IPS DF 6.9 (cell line): ENCODE measurements at regions not wholly inside any gene's neighbourhood (a gene's known extent, or its start where the extent isn't known, plus 50 kb on each side); places are given as distances from the start of the nearest gene placed in this dataset.

Experiments used
- DNase-seq: peaks from one replicate; pipeline ENCODE4 v3.0.0-alpha.2; 2013; ENCODE audit warnings: low read depth, low spot score
- H3K27ac ChIP-seq: one replicate; pipeline ENCODE4 v1.5.1; 2013; ENCODE audit warnings: low read length, control low read depth
- H3K27me3 ChIP-seq: 2 replicates; pipeline ENCODE4 v1.6.1; 2013; ENCODE audit warnings: mild to moderate bottlenecking, low read length; ENCODE audit not compliant: control insufficient read depth, insufficient read depth
- H3K36me3 ChIP-seq: 2 replicates; pipeline ENCODE4 v1.6.1; 2013; ENCODE audit warnings: low read length; ENCODE audit not compliant: control insufficient read depth, insufficient read depth
- H3K4me1 ChIP-seq: 2 replicates; pipeline ENCODE4 v1.6.1; 2013; ENCODE audit warnings: low read length; ENCODE audit not compliant: control insufficient read depth, insufficient read depth
- H3K4me3 ChIP-seq: 2 replicates; pipeline ENCODE4 v1.5.1; 2013; ENCODE audit warnings: mild to moderate bottlenecking, low read length
- H3K9me3 ChIP-seq: 2 replicates; pipeline ENCODE4 v1.6.1; 2013; ENCODE audit warnings: low read length, inconsistent platforms; ENCODE audit not compliant: control insufficient read depth, insufficient read depth
- WGBS: extraction: QIAGEN DNeasy Blood & Tissue Kit; methylation state at CpG from one replicate; pipeline ENCODE4 v1.1.7; 2013; ENCODE audit warnings: mixed read lengths, missing lambda C conversion rate; ENCODE audit not compliant: insufficient read length, insufficient coverage; 5-methylcytosine and 5-hydroxymethylcytosine counted together

- no CpG with 5 or more reads among the region's 3 CpGs for WGBS
- Histone ChIP-seq H3K4me3 (no peak overlapping the region), H3K36me3 (no peaks in the 10 kb centered on the region), H3K27me3 (no peaks in the 10 kb centered on the region), H3K27ac (no peak overlapping the region), H3K9me3 (no peaks in the 10 kb centered on the region), H3K4me1 (peaks cover 3% of the 10 kb centered on the region; the same call in 1 of the 2 replicates)
- no peak for DNase-seq
Measured at GRCh38 chr6:122079916-122080315, 319.5 kb upstream of the HSF2 start.

DNA sequence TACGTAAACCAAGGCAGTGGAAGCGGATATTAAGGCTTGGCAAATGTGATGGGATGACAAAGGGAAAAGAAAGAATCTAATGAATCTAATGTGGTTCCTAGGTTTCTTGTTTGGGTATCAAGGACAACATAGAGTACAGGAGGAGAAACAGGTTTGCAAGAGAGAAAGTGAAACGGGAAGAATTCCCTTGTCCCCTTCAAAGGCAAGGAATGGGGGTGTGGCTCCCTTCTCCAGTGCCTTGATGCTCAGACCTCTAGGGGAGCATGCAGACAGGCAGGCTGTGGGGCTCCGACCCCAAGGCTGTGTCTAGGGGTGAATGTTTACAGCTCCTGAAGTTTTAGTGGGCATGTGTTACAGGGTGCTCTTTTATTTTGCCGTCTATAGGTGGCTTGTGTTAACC, 317.5 kb upstream of the HSF2 start:
- peaks cover 1% of the 10 kb centered on the region; the same call in 1 of the 2 replicates for H3K4me1 ChIP-seq
- H3K36me3 ChIP-seq: no peaks in the 10 kb centered on the region
- WGBS: no CpG with 5 or more reads among the region's 5 CpGs
- H3K27ac ChIP-seq: no peak overlapping the region
- H3K4me3 ChIP-seq: no peak overlapping the region
- H3K9me3 ChIP-seq: no peaks in the 10 kb centered on the region
- no peak for DNase-seq
- no peaks in the 10 kb centered on the region for H3K27me3 ChIP-seq

DNA sequence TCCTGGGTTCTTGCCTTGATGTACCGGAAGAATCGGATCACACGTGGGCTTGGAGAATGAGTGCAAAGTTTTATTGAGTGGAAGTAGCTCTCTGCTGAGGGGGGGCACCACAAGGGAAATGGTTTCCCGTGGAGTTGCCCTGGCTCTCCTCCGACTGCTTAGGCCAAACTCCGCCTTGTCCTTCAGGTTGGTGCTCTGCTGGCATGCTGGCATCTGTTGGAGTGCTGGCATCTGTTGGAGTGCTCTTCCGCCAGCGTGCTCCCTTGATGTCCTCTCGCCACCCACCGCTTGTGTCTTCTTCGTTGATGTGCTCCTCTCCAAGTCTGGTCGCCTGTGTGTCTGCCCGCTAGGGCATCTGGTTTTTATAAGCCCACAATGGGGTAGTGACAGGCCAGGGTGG, 317.1 kb upstream of the HSF2 start:
- H3K9me3 ChIP-seq: no peaks in the 10 kb centered on the region
- no CpG with 5 or more reads among the region's 13 CpGs for WGBS
- H3K4me1 ChIP-seq: peaks cover 1% of the 10 kb centered on the region; the same call in 1 of the 2 replicates
- H3K27ac ChIP-seq: no peak overlapping the region
- H3K4me3 ChIP-seq: no peak overlapping the region
- H3K36me3 ChIP-seq: no peaks in the 10 kb centered on the region
- DNase-seq: no peak
- H3K27me3 ChIP-seq: no peaks in the 10 kb centered on the region

GRCh38 chr6:122092366-122092765, 307.1 kb upstream of the HSF2 start:
- H3K9me3 ChIP-seq: no peaks in the 10 kb centered on the region
- DNase-seq: no peak
- no peaks in the 10 kb centered on the region for H3K27me3 ChIP-seq
- no peak overlapping the region for H3K4me3 ChIP-seq
- H3K36me3 ChIP-seq: no peaks in the 10 kb centered on the region
- no peak overlapping the region for H3K27ac ChIP-seq
- H3K4me1 ChIP-seq: no peaks in the 10 kb centered on the region
- no CpG with 5 or more reads among the region's 1 CpG for WGBS

DNA sequence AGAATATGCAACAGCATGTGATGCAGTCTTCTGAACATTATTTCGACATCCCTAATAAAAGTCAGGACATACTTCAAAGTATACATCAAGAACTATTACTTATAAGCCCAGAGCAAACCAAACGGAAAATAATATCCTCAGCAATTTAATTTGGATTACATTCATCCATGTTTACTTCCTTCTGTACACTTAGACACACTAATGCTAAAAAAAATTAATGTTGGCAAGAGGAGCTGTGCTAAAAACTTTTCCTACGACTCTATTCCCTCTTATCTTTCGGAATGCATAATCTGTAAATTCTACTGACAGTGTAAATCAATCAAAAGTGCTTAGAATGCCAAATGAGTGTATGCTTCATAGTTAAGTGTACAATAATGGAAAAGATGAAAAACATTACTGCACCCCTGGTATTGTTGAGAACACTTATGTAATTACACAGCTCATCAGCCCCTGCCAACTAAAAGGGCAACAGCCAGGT, 301.2 kb upstream of the HSF2 start:
- no CpG with 5 or more reads among the region's 4 CpGs for WGBS
- H3K4me3 ChIP-seq: no peak overlapping the region

GRCh38 chr6:122102026-122102425, 297.4 kb upstream of the HSF2 start:
- Histone ChIP-seq H3K27ac (no peak overlapping the region), H3K36me3 (no peaks in the 10 kb centered on the region), H3K4me1 (no peaks in the 10 kb centered on the region), H3K27me3 (no peaks in the 10 kb centered on the region), H3K9me3 (no peaks in the 10 kb centered on the region), H3K4me3 (no peak overlapping the region)
- no CpG with 5 or more reads among the region's 3 CpGs for WGBS
- DNase-seq: no peak

More for the DNA sequence above, 301.2 kb upstream of the HSF2 start:
- no peak for DNase-seq
- H3K27me3 ChIP-seq: no peaks in the 10 kb centered on the region
- H3K36me3 ChIP-seq: no peaks in the 10 kb centered on the region
- no peaks in the 10 kb centered on the region for H3K9me3 ChIP-seq
- H3K4me1 ChIP-seq: no peaks in the 10 kb centered on the region
- no peak overlapping the region for H3K27ac ChIP-seq

DNA sequence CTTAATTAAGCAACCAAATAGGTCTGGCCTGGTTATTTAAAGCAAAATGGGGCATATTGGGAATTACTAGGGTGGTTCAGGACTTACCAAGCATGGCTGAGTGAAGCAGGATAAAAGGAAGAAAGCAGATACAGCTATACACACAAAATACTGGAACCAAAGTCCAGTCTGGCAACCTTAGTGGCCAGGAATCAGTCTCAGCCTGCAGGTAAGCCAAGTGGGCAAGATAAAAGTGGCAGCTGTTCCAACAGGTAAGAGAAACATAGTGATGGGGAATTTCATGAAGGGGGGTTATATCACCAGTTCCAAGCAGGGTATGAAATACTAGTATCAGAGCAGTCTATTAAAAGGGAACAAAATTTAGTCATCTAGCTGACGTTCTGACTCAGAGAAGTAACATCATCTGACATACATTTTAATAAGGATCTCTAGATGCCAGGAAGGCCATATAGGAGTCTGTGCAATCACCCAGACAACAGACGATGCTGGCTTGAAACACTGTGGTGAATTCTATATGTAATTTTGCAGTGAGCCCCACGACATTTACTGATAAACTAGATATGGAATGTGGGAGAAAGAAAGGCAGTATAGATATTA, 292.1 kb upstream of the HSF2 start:
- DNase-seq: no peak
- no peak overlapping the region for H3K4me3 ChIP-seq
- no peaks in the 10 kb centered on the region for H3K36me3 ChIP-seq
- no peaks in the 10 kb centered on the region for H3K9me3 ChIP-seq
- no peaks in the 10 kb centered on the region for H3K27me3 ChIP-seq
- H3K27ac ChIP-seq: no peak overlapping the region
- no CpG with 5 or more reads among the region's 3 CpGs for WGBS
- no peaks in the 10 kb centered on the region for H3K4me1 ChIP-seq

- H3K4me1 ChIP-seq: no peaks in the 10 kb centered on the region
- no peaks in the 10 kb centered on the region for H3K9me3 ChIP-seq
- H3K27ac ChIP-seq: no peak overlapping the region
- no peaks in the 10 kb centered on the region for H3K27me3 ChIP-seq
- no peaks in the 10 kb centered on the region for H3K36me3 ChIP-seq
- H3K4me3 ChIP-seq: no peak overlapping the region
- no peak for DNase-seq
Measured at GRCh38 chr6:122109075-122109474, 290.4 kb upstream of the HSF2 start.

DNA sequence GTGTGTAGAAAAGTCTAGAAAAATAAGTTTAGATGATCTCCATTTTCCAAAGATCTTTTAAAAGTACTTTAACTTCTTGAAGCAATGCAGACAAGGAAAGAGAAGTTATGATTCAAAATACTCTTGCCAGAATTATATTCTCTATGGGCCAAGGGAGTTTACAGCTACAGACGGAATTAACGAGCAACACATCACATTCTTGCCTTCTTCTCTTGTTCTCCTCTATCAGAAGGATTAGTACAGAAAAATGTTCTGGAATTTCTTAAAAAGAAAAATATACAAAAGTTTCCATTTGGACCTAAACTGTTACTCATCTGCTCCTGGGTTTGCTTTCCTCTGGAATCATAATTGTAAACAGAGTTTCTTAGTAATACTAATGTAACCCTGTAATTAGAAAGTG, 284.7 kb upstream of the HSF2 start:
- no peak overlapping the region for H3K4me3 ChIP-seq
- no peaks in the 10 kb centered on the region for H3K27me3 ChIP-seq
- DNase-seq: no peak
- no peaks in the 10 kb centered on the region for H3K36me3 ChIP-seq
- WGBS: no CpG with 5 or more reads among the region's 2 CpGs
- H3K27ac ChIP-seq: no peak overlapping the region
- no peaks in the 10 kb centered on the region for H3K4me1 ChIP-seq
- no peaks in the 10 kb centered on the region for H3K9me3 ChIP-seq

GRCh38 chr6:122116119-122116834, 283.2 kb upstream of the HSF2 start:
- H3K4me3 ChIP-seq: no peak overlapping the region
- no peak overlapping the region for H3K27ac ChIP-seq
- WGBS: no CpG with 5 or more reads among the region's 5 CpGs
- no peaks in the 10 kb centered on the region for H3K27me3 ChIP-seq
- H3K4me1 ChIP-seq: no peaks in the 10 kb centered on the region
- no peaks in the 10 kb centered on the region for H3K9me3 ChIP-seq
- no peak for DNase-seq
- no peaks in the 10 kb centered on the region for H3K36me3 ChIP-seq
